Mesendoderm (in vitro differentiated cells): ENCODE measurements at regions not wholly inside any gene's neighbourhood (a gene's known extent, or its start where the extent isn't known, plus 50 kb on each side); places are given as distances from the start of the nearest gene placed in this dataset.

Source experiments
- DNase-seq: peaks from one replicate; pipeline ENCODE4 v3.0.0; 2013
- H2AK5ac ChIP-seq: 2 replicates; pipeline ENCODE4 v1.6.1; 2013; ENCODE audit warnings: low read length, inconsistent platforms
- H2BK120ac ChIP-seq: 2 replicates; pipeline ENCODE4 v1.6.1; 2013; ENCODE audit warnings: low read depth, mild to moderate bottlenecking, low read length, moderate library complexity, mixed read lengths
- H2BK15ac ChIP-seq: replicated peaks from 2 replicates; pipeline ENCODE4 v1.6.1; 2013; ENCODE audit warnings: low read depth, mild to moderate bottlenecking, moderate library complexity
- H2BK5ac ChIP-seq: 2 replicates; pipeline ENCODE4 v1.6.1; 2013; ENCODE audit warnings: low read length, inconsistent platforms
- H3K18ac ChIP-seq: 2 replicates; pipeline ENCODE4 v1.6.1; 2013; ENCODE audit warnings: mild to moderate bottlenecking, low read length, mixed read lengths
- H3K23ac ChIP-seq: one replicate; pipeline ENCODE4 v1.6.1; 2013; ENCODE audit warnings: low read length
- H3K27ac ChIP-seq: 2 replicates; pipeline ENCODE4 v1.5.1; 2013; ENCODE audit warnings: low read depth, mild to moderate bottlenecking, inconsistent platforms, low read length, moderate library complexity
- H3K27me3 ChIP-seq: 2 replicates; pipeline ENCODE4 v1.6.1; 2013; ENCODE audit warnings: low read length, control low read depth, mild to moderate bottlenecking, inconsistent platforms; ENCODE audit not compliant: insufficient read depth, poor library complexity
- H3K36me3 ChIP-seq: 2 replicates; pipeline ENCODE4 v1.6.1; 2013; ENCODE audit warnings: low read length, inconsistent platforms; ENCODE audit not compliant: control insufficient read depth, insufficient read depth
- H3K4ac ChIP-seq: one replicate; pipeline ENCODE4 v1.6.1; 2013; ENCODE audit warnings: low read depth, mild to moderate bottlenecking, low read length, moderate library complexity
- H3K4me1 ChIP-seq: 2 replicates; pipeline ENCODE4 v1.6.1; 2013; ENCODE audit warnings: low read depth, low read length, inconsistent platforms; ENCODE audit not compliant: control insufficient read depth
- H3K4me2 ChIP-seq: 2 replicates; pipeline ENCODE4 v1.6.1; 2013; ENCODE audit warnings: low read length
- H3K4me3 ChIP-seq: 2 replicates; pipeline ENCODE4 v1.5.1; 2013; ENCODE audit warnings: mild to moderate bottlenecking, low read length
- H3K56ac ChIP-seq: one replicate; pipeline ENCODE4 v1.6.1; 2013; ENCODE audit warnings: low read length
- H3K79me1 ChIP-seq: 2 replicates; pipeline ENCODE4 v1.6.1; 2013; ENCODE audit warnings: low read length, inconsistent platforms
- H3K79me2 ChIP-seq: 2 replicates; pipeline ENCODE4 v1.6.1; 2013; ENCODE audit warnings: mild to moderate bottlenecking, low read length; ENCODE audit not compliant: control insufficient read depth, insufficient read depth
- H3K9ac ChIP-seq: 2 replicates; pipeline ENCODE4 v1.6.1; 2013; ENCODE audit warnings: low read length, inconsistent platforms
- H4K5ac ChIP-seq: one replicate; pipeline ENCODE4 v1.6.1; 2013; ENCODE audit warnings: low read length
- H4K8ac ChIP-seq: one replicate; pipeline ENCODE4 v1.6.1; 2013; ENCODE audit warnings: low read depth, mild to moderate bottlenecking, control low read depth, low read length, moderate library complexity
- WGBS: extraction: QIAGEN DNeasy Blood & Tissue Kit; methylation state at CpG from one replicate; pipeline ENCODE4 v1.1.7; 2013; ENCODE audit warnings: low lambda C conversion rate, missing lambda C conversion rate; ENCODE audit not compliant: insufficient coverage; ENCODE audit errors: extremely low coverage; 5-methylcytosine and 5-hydroxymethylcytosine counted together

- H3K4me1 ChIP-seq = no peaks in the 10 kb centered on the region
- no peak for DNase-seq
- no peak overlapping the region for H3K9ac ChIP-seq
- H3K79me2 ChIP-seq = no peaks in the 10 kb centered on the region
- H3K4me3 ChIP-seq = no peak overlapping the region
- H2AK5ac ChIP-seq = no peak overlapping the region
- peaks cover 21% of the 10 kb centered on the region for H3K36me3 ChIP-seq
- H3K23ac ChIP-seq = no peak overlapping the region
- no peaks in the 10 kb centered on the region for H3K27me3 ChIP-seq
- no CpG with 5 or more reads among the region's 14 CpGs for WGBS
- no peak overlapping the region for H2BK15ac ChIP-seq
- no peak overlapping the region for H3K4me2 ChIP-seq
- H4K8ac ChIP-seq = no peak overlapping the region
- no peaks in the 10 kb centered on the region for H3K79me1 ChIP-seq
- H3K18ac ChIP-seq = no peak overlapping the region
- no peak overlapping the region for H3K56ac ChIP-seq
- H3K27ac ChIP-seq = no peak overlapping the region
- no peak overlapping the region for H2BK120ac ChIP-seq
- no peak overlapping the region for H4K5ac ChIP-seq
- no peak overlapping the region for H2BK5ac ChIP-seq
- no peak overlapping the region for H3K4ac ChIP-seq
Observed at GRCh38 chr19:5216141-5216847, 124.3 kb downstream of the PTPRS start.

GRCh38 chr19:5215431-5215830 is 125.2 kb downstream of the PTPRS start:
- Histone ChIP-seq H4K5ac (no peak overlapping the region), H3K4me1 (no peaks in the 10 kb centered on the region), H3K27me3 (no peaks in the 10 kb centered on the region), H4K8ac (no peak overlapping the region), H3K4ac (no peak overlapping the region), H3K56ac (no peak overlapping the region), H3K4me3 (no peak overlapping the region), H3K79me2 (no peaks in the 10 kb centered on the region), H3K9ac (no peak overlapping the region), H2BK5ac (no peak overlapping the region), H3K27ac (no peak overlapping the region), H2BK15ac (no peak overlapping the region), H3K4me2 (no peak overlapping the region), H2BK120ac (no peak overlapping the region), H3K36me3 (peaks cover 24% of the 10 kb centered on the region), H2AK5ac (no peak overlapping the region), H3K23ac (no peak overlapping the region), H3K18ac (no peak overlapping the region), H3K79me1 (no peaks in the 10 kb centered on the region)
- no CpG with 5 or more reads among the region's 18 CpGs for WGBS
- DNase-seq = no peak

GRCh38 chr19:5214902-5215301 is 125.7 kb downstream of the PTPRS start:
- H4K8ac ChIP-seq = no peak overlapping the region

GRCh38 chr19:5214371-5214770 is 126.2 kb downstream of the PTPRS start:
- H3K4me1 ChIP-seq = no peaks in the 10 kb centered on the region
- H2AK5ac ChIP-seq = no peak overlapping the region
- H3K18ac ChIP-seq = no peak overlapping the region
- H3K79me1 ChIP-seq = no peaks in the 10 kb centered on the region
- peaks cover 29% of the 10 kb centered on the region for H3K36me3 ChIP-seq
- H2BK5ac ChIP-seq = no peak overlapping the region
- H3K56ac ChIP-seq = no peak overlapping the region
- no peak overlapping the region for H4K5ac ChIP-seq
- no peak overlapping the region for H3K4ac ChIP-seq
- H3K23ac ChIP-seq = no peak overlapping the region
- WGBS = no CpG with 5 or more reads among the region's 23 CpGs
- H3K27me3 ChIP-seq = no peaks in the 10 kb centered on the region
- H3K4me2 ChIP-seq = no peak overlapping the region
- no peak overlapping the region for H3K4me3 ChIP-seq
- no peak overlapping the region for H3K27ac ChIP-seq
- H3K79me2 ChIP-seq = no peaks in the 10 kb centered on the region
- no peak overlapping the region for H2BK120ac ChIP-seq
- no peak for DNase-seq
- no peak overlapping the region for H3K9ac ChIP-seq
- no peak overlapping the region for H2BK15ac ChIP-seq
- no peak overlapping the region for H4K8ac ChIP-seq

More at GRCh38 chr19:5214902-5215301, 125.7 kb downstream of the PTPRS start:
- Histone ChIP-seq H3K27ac (no peak overlapping the region), H3K4me1 (no peaks in the 10 kb centered on the region), H2BK120ac (no peak overlapping the region), H3K79me2 (no peaks in the 10 kb centered on the region), H3K23ac (no peak overlapping the region), H4K5ac (no peak overlapping the region), H2AK5ac (no peak overlapping the region), H2BK5ac (no peak overlapping the region), H3K36me3 (peaks cover 29% of the 10 kb centered on the region), H3K9ac (no peak overlapping the region), H3K79me1 (no peaks in the 10 kb centered on the region), H3K56ac (no peak overlapping the region), H2BK15ac (no peak overlapping the region), H3K4ac (no peak overlapping the region), H3K18ac (no peak overlapping the region), H3K4me3 (no peak overlapping the region), H3K4me2 (no peak overlapping the region), H3K27me3 (no peaks in the 10 kb centered on the region)
- no peak for DNase-seq
- no CpG with 5 or more reads among the region's 6 CpGs for WGBS

GRCh38 chr19:5213667-5214066 is 126.9 kb downstream of the PTPRS start:
- no peak overlapping the region for H3K18ac ChIP-seq
- H3K4me1 ChIP-seq = no peaks in the 10 kb centered on the region
- no peak overlapping the region for H3K56ac ChIP-seq
- H3K79me1 ChIP-seq = no peaks in the 10 kb centered on the region
- peaks cover 32% of the 10 kb centered on the region for H3K36me3 ChIP-seq
- no peak overlapping the region for H4K5ac ChIP-seq
- no peak overlapping the region for H3K9ac ChIP-seq
- no peak overlapping the region for H2BK15ac ChIP-seq
- H2BK120ac ChIP-seq = no peak overlapping the region
- H3K27ac ChIP-seq = no peak overlapping the region
- H2BK5ac ChIP-seq = no peak overlapping the region
- H3K79me2 ChIP-seq = no peaks in the 10 kb centered on the region
- no peak overlapping the region for H3K4me3 ChIP-seq
- H4K8ac ChIP-seq = no peak overlapping the region
- H2AK5ac ChIP-seq = no peak overlapping the region
- H3K23ac ChIP-seq = no peak overlapping the region
- DNase-seq = no peak
- no CpG with 5 or more reads among the region's 3 CpGs for WGBS
- no peaks in the 10 kb centered on the region for H3K27me3 ChIP-seq
- no peak overlapping the region for H3K4me2 ChIP-seq
- H3K4ac ChIP-seq = no peak overlapping the region

GRCh38 chr19:5212101-5212500 is 128.5 kb downstream of the PTPRS start:
- Histone ChIP-seq H4K5ac (no peak overlapping the region), H2BK120ac (no peak overlapping the region), H2BK15ac (no peak overlapping the region), H3K4me2 (no peak overlapping the region), H3K79me2 (no peaks in the 10 kb centered on the region), H3K27me3 (no peaks in the 10 kb centered on the region), H3K23ac (no peak overlapping the region), H3K4me3 (no peak overlapping the region), H3K18ac (no peak overlapping the region), H3K9ac (no peak overlapping the region), H3K79me1 (no peaks in the 10 kb centered on the region), H3K27ac (no peak overlapping the region), H2AK5ac (no peak overlapping the region), H3K4ac (no peak overlapping the region), H2BK5ac (no peak overlapping the region), H3K56ac (no peak overlapping the region), H3K4me1 (no peaks in the 10 kb centered on the region), H3K36me3 (peaks cover 32% of the 10 kb centered on the region), H4K8ac (no peak overlapping the region)
- no peak for DNase-seq
- WGBS = no CpG with 5 or more reads among the region's 30 CpGs
